ENCODE measurements at regions not wholly inside any gene's neighbourhood (a gene's known extent, or its start where the extent isn't known, plus 50 kb on each side); places are given as distances from the start of the nearest gene placed in this dataset.
"Not testable (repeated sequence)": the region's sequence is repeated elsewhere in the genome, so short reads cannot be mapped to it uniquely, and the experiment has no call there.

DNA sequence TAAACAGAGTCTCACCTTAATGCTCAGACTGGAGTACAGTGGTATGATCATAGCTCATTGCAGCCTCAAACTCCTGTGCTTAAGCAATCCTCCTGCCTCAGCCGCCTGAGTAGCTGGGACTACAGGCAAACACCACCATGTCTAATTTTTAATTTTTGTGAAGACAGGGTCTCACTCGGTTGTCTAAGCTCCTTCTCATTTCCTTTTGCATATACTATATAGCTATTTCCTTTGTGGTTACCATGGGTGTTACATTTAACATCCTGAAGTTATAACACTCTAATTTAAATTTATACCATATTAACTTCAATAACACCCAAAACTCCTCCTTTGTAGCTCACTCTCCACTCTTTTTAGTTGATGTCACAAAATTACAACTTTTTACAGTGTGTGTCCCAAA, 114.3 kb downstream of the DCK start:
- no peak for DNase-seq (ENCODE audit: low spot score)
- Mint-ChIP-seq H3K27ac (ENCODE audit: unreplicated experiment) (no peak overlapping the region), H3K9me3 (ENCODE audit: unreplicated experiment) (no peaks in the 10 kb centered on the region), H3K4me1 (ENCODE audit: unreplicated experiment) (no peaks in the 10 kb centered on the region), H3K27me3 (ENCODE audit: unreplicated experiment) (no peaks in the 10 kb centered on the region), H3K36me3 (ENCODE audit: low read depth, unreplicated experiment) (no peaks in the 10 kb centered on the region), H3K4me3 (ENCODE audit: unreplicated experiment) (no peak overlapping the region)
- TF ChIP-seq, protein P1, sequence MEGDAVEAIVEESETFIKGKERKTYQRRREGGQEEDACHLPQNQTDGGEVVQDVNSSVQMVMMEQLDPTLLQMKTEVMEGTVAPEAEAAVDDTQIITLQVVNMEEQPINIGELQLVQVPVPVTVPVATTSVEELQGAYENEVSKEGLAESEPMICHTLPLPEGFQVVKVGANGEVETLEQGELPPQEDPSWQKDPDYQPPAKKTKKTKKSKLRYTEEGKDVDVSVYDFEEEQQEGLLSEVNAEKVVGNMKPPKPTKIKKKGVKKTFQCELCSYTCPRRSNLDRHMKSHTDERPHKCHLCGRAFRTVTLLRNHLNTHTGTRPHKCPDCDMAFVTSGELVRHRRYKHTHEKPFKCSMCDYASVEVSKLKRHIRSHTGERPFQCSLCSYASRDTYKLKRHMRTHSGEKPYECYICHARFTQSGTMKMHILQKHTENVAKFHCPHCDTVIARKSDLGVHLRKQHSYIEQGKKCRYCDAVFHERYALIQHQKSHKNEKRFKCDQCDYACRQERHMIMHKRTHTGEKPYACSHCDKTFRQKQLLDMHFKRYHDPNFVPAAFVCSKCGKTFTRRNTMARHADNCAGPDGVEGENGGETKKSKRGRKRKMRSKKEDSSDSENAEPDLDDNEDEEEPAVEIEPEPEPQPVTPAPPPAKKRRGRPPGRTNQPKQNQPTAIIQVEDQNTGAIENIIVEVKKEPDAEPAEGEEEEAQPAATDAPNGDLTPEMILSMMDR (IDR thresholded peaks at IDR 0.05; ENCODE audit: unreplicated experiment), result no peak

GRCh38 chr4:71110499-71110898, 117.0 kb downstream of the DCK start:
- Mint-ChIP-seq H3K4me3 (ENCODE audit: unreplicated experiment) (no peak overlapping the region), H3K27ac (ENCODE audit: unreplicated experiment) (no peak overlapping the region), H3K27me3 (ENCODE audit: unreplicated experiment) (no peaks in the 10 kb centered on the region), H3K4me1 (ENCODE audit: unreplicated experiment) (no peaks in the 10 kb centered on the region), H3K9me3 (ENCODE audit: unreplicated experiment) (no peaks in the 10 kb centered on the region), H3K36me3 (ENCODE audit: low read depth, unreplicated experiment) (no peaks in the 10 kb centered on the region)
- DNase-seq (ENCODE audit: low spot score), result no peak
- TF ChIP-seq, protein P1 (IDR thresholded peaks at IDR 0.05; ENCODE audit: unreplicated experiment), result no peak

- not testable (repeated sequence) for H3K9me3 Mint-ChIP-seq (ENCODE audit: unreplicated experiment); H3K4me1 Mint-ChIP-seq (ENCODE audit: unreplicated experiment); H3K27me3 Mint-ChIP-seq (ENCODE audit: unreplicated experiment); H3K4me3 Mint-ChIP-seq (ENCODE audit: unreplicated experiment); H3K27ac Mint-ChIP-seq (ENCODE audit: unreplicated experiment); DNase-seq (ENCODE audit: low spot score); H3K36me3 Mint-ChIP-seq (ENCODE audit: low read depth, unreplicated experiment)
Observed at GRCh38 chr4:71111133-71111532, 117.7 kb downstream of the DCK start.

- Mint-ChIP-seq H3K4me3 (ENCODE audit: unreplicated experiment) (no peak overlapping the region), H3K9me3 (ENCODE audit: unreplicated experiment) (no peaks in the 10 kb centered on the region)
- DNase-seq (ENCODE audit: low spot score), result no peak
Observed at GRCh38 chr4:71113294-71113693, 119.8 kb downstream of the DCK start.

GRCh38 chr4:71120831-71121524, 127.5 kb downstream of the DCK start:
- H3K4me1 Mint-ChIP-seq (ENCODE audit: unreplicated experiment), result no peaks in the 10 kb centered on the region
- H3K27ac Mint-ChIP-seq (ENCODE audit: unreplicated experiment), result no peak overlapping the region
- no peaks in the 10 kb centered on the region for H3K27me3 Mint-ChIP-seq (ENCODE audit: unreplicated experiment)
- peaks cover 3% of the 10 kb centered on the region for H3K36me3 Mint-ChIP-seq (ENCODE audit: low read depth, unreplicated experiment)
- no peak overlapping the region for H3K4me3 Mint-ChIP-seq (ENCODE audit: unreplicated experiment)
- TF ChIP-seq, protein P1 (IDR thresholded peaks at IDR 0.05; ENCODE audit: unreplicated experiment), result no peak
- DNase-seq (ENCODE audit: low spot score), result no peak
- H3K9me3 Mint-ChIP-seq (ENCODE audit: unreplicated experiment), result no peaks in the 10 kb centered on the region

More at GRCh38 chr4:71113294-71113693, 119.8 kb downstream of the DCK start:
- Mint-ChIP-seq H3K36me3 (ENCODE audit: low read depth, unreplicated experiment) (no peaks in the 10 kb centered on the region), H3K27me3 (ENCODE audit: unreplicated experiment) (no peaks in the 10 kb centered on the region), H3K4me1 (ENCODE audit: unreplicated experiment) (no peaks in the 10 kb centered on the region), H3K27ac (ENCODE audit: unreplicated experiment) (no peak overlapping the region)
- TF ChIP-seq, protein P1 (IDR thresholded peaks at IDR 0.05; ENCODE audit: unreplicated experiment), result no peak

Data from endothelial cell (in vitro differentiated cells).